DMS79 treated with DMSO at 0.1 percent for 48 hours (cell line): ENCODE measurements at regions not wholly inside any gene's neighbourhood (a gene's known extent, or its start where the extent isn't known, plus 50 kb on each side); places are given as distances from the start of the nearest gene placed in this dataset.

Experiments used
- DNase-seq: peaks from one replicate; lab custom pipeline; 2025; lab: John Stamatoyannopoulos, UW

- no peak for DNase-seq
Measured at GRCh38 chr2:117071556-117072102, 742.9 kb upstream of the DDX18 start.

GRCh38 chr2:117074756-117075155, 739.7 kb upstream of the DDX18 start:
- no peak for DNase-seq

- DNase-seq: no peak
Measured at GRCh38 chr2:117085256-117085655, 729.2 kb upstream of the DDX18 start.

- DNase-seq: no peak
Measured at GRCh38 chr2:117085737-117086136, 728.8 kb upstream of the DDX18 start.

GRCh38 chr2:117086174-117086942, 728.1 kb upstream of the DDX18 start:
- no peak for DNase-seq

GRCh38 chr2:117086943-117087250, 727.6 kb upstream of the DDX18 start:
- no peak for DNase-seq

- DNase-seq: no peak
Measured at GRCh38 chr2:117087535-117088291, 726.8 kb upstream of the DDX18 start.

GRCh38 chr2:117091041-117091837, 723.3 kb upstream of the DDX18 start:
- no peak for DNase-seq

- DNase-seq: no peak
Measured at GRCh38 chr2:117101613-117102012, 712.9 kb upstream of the DDX18 start.

- no peak for DNase-seq
Measured at GRCh38 chr2:117108741-117109267, 705.7 kb upstream of the DDX18 start.

GRCh38 chr2:117118994-117119393, 695.5 kb upstream of the DDX18 start:
- DNase-seq: no peak

GRCh38 chr2:117123362-117123761, 691.1 kb upstream of the DDX18 start:
- no peak for DNase-seq

GRCh38 chr2:117126656-117127055, 687.8 kb upstream of the DDX18 start:
- DNase-seq: no peak

- no peak for DNase-seq
Measured at GRCh38 chr2:117127680-117128079, 686.8 kb upstream of the DDX18 start.

GRCh38 chr2:117128461-117128860, 686.0 kb upstream of the DDX18 start:
- DNase-seq: no peak

- DNase-seq: no peak
Measured at GRCh38 chr2:117137371-117137770, 677.1 kb upstream of the DDX18 start.

- DNase-seq: no peak
Measured at GRCh38 chr2:117169036-117169765, 645.3 kb upstream of the DDX18 start.

- no peak for DNase-seq
Measured at GRCh38 chr2:117170897-117171296, 643.6 kb upstream of the DDX18 start.

GRCh38 chr2:117179405-117179804, 635.1 kb upstream of the DDX18 start:
- no peak for DNase-seq

- no peak for DNase-seq
Measured at GRCh38 chr2:117190856-117191559, 623.5 kb upstream of the DDX18 start.

GRCh38 chr2:117195381-117195780, 619.1 kb upstream of the DDX18 start:
- no peak for DNase-seq
